Spleen (tissue), 11 donors: ENCODE measurements at regions not wholly inside any gene's neighbourhood (a gene's known extent, or its start where the extent isn't known, plus 50 kb on each side); places are given as distances from the start of the nearest gene placed in this dataset.

Source experiments
- DNase-seq: peaks from one replicate; pipeline ENCODE4 v3.0.0-alpha.2; 2020
- H3K27ac ChIP-seq, 8 donors: fragments of 200-600 bp; sonication (generic) in 7 of 8; 1 replicate in 4 of 8; 2 replicates in 4 of 8; pipeline versions ENCODE4 v1.5.0 to v1.8.0; 2016 to 2021; ENCODE audit warnings: inconsistent platforms in 4 of 8, mild to moderate bottlenecking in 4 of 8, moderate library complexity in 1 of 8
- H3K27me3 ChIP-seq, 7 donors: fragments of 200-600 bp; sonication (generic) in 6 of 7; replicated peaks in 1 of 7; 1 replicate in 4 of 7; 2 replicates in 3 of 7; pipeline versions ENCODE4 v1.5.0 to v1.8.0; 2016 to 2021; ENCODE audit warnings: inconsistent platforms in 3 of 7, mild to moderate bottlenecking in 1 of 7
- H3K36me3 ChIP-seq, 6 donors: fragments of 200-600 bp; sonication (generic) in 5 of 6; 1 replicate in 4 of 6; 2 replicates in 2 of 6; pipeline versions ENCODE4 v1.5.0 to v1.8.0; 2016 to 2021; ENCODE audit warnings: inconsistent platforms in 2 of 6
- H3K4me1 ChIP-seq, 6 donors: fragments of 200-600 bp; sonication (generic) in 5 of 6; 1 replicate in 3 of 6; 2 replicates in 3 of 6; pipeline versions ENCODE4 v1.5.0 to v1.8.0; 2016 to 2021; ENCODE audit warnings: inconsistent platforms in 3 of 6
- H3K4me3 ChIP-seq, 8 donors: fragments of 200-600 bp; sonication (generic) in 7 of 8; 1 replicate in 4 of 8; 2 replicates in 4 of 8; pipeline versions ENCODE4 v1.5.0 to v1.8.0; 2016 to 2021; ENCODE audit warnings: inconsistent platforms in 4 of 8, mild to moderate bottlenecking in 4 of 8, moderate library complexity in 2 of 8
- H3K9me3 ChIP-seq, 8 donors: fragments of 200-600 bp; sonication (generic) in 7 of 8; 1 replicate in 4 of 8; 2 replicates in 4 of 8; pipeline versions ENCODE4 v1.5.0 to v1.8.0; 2016 to 2021; ENCODE audit warnings: inconsistent platforms in 4 of 8
- POLR2A ChIP-seq, 3 donors: fragments of 450-650 bp; IDR thresholded peaks; one replicate each; pipeline ENCODE4 v1.5.1; 2017; ENCODE audit warnings: antibody characterized with exemption in 3 of 3, mild to moderate bottlenecking in 1 of 3
- POLR2AphosphoS5 ChIP-seq, 3 donors: sonication (generic); formaldehyde crosslinking; IDR thresholded peaks; one replicate each; pipeline ENCODE4 v1.5.1; 2017; ENCODE audit warnings: antibody characterized with exemption in 3 of 3
- WGBS, 5 donors: extraction: QIAGEN DNeasy Blood & Tissue Kit in 3 of 5; methylation state at CpG; one replicate each; pipeline versions ENCODE4 v1.1.5 to v1.1.7; 2013 to 2018; 5-methylcytosine and 5-hydroxymethylcytosine counted together
- intact Hi-C: fragments of 100-400 bp; cut with DNase I; formaldehyde crosslinking; loops from one replicate; pipeline ENCODE4 v1.15.0; 2023; ENCODE audit warnings: low total_unique reads
- TF ChIP-seq, protein P1 (sequence below), 11 experiments: fragments of 200-600 bp in 7 of 11; fragments of 450-650 bp in 4 of 11; sonication (generic) in 4 of 11; IDR thresholded peaks in 8 of 11; conservative IDR thresholded peaks in 3 of 11; 1 replicate in 7 of 11; 2 replicates in 4 of 11; pipeline versions ENCODE4 v1.4.0 to v1.8.0; 2016 to 2021; ENCODE audit warnings: antibody characterized with exemption in 11 of 11, inconsistent platforms in 4 of 11, mild to moderate bottlenecking in 1 of 11
- donor health status: healthy with polysubstance abuse.
- donor health status: DM: no; HTN: no; CAD: no; lungs with moderate emphysema.
- donor health status: DM: no; HTN: no; CAD: no.
- donor health status: Bipolar disorder and iron deficiency.
- donor health status: healthy.
- donor health status: DM: no; HTN: no; CAD: no.
- donor health status: DM: yes; HTN: yes; CAD: no.

DNA sequence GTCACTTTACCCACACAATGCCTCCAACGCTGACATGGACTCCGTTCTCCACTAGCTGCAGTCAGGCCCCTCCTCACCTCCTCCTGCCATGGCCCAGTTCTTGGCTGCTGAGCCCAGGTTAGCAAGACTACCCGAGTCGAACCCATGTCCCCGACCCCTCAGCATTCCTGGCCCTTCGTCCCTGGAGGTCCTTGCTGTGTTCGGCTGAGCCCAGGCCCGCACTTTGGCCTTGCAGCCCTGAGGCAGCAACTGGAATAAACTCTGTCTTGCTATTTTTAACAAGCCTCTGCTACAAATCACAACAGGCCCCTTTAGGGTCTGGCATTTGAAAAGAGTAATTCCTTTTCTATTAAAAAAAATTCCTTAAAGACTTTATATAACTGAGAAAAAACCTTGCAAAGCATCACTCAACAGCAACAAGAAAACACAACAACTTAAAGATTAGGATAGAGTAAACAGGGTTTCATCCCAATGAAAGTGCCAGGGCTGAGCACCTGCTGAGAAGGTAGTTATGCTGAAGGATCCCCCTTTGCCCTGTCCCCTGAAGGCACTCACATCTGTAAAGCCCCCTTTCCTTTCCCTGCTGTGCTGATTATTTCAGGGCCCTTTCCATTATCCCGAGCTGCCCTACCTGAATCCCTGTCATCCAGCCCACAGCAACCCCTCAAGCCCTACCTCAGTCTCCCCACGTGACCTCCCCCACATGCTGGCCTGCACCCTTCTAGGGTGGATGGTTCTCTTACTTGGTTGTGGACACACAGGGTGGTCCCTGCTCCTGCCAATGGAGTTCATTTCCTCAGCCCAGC is 120.0 kb upstream of the SNTG2 start:
- H3K36me3 ChIP-seq, result no peaks in the 10 kb centered on the region
- TF ChIP-seq, protein P1, sequence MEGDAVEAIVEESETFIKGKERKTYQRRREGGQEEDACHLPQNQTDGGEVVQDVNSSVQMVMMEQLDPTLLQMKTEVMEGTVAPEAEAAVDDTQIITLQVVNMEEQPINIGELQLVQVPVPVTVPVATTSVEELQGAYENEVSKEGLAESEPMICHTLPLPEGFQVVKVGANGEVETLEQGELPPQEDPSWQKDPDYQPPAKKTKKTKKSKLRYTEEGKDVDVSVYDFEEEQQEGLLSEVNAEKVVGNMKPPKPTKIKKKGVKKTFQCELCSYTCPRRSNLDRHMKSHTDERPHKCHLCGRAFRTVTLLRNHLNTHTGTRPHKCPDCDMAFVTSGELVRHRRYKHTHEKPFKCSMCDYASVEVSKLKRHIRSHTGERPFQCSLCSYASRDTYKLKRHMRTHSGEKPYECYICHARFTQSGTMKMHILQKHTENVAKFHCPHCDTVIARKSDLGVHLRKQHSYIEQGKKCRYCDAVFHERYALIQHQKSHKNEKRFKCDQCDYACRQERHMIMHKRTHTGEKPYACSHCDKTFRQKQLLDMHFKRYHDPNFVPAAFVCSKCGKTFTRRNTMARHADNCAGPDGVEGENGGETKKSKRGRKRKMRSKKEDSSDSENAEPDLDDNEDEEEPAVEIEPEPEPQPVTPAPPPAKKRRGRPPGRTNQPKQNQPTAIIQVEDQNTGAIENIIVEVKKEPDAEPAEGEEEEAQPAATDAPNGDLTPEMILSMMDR (IDR thresholded peaks at IDR 0.05 in 8 of 11, conservative IDR thresholded peaks at IDR 0.05 in 3 of 11), result no peak
- no peak overlapping the region for H3K4me3 ChIP-seq
- no peaks in the 10 kb centered on the region for H3K9me3 ChIP-seq
- H3K27ac ChIP-seq, result no peak overlapping the region
- H3K4me1 ChIP-seq, result no peaks in the 10 kb centered on the region
- intact Hi-C loops, result no loop called here
- WGBS, 5 donors, result 80 to 84% (median 81%) methylated on average over 10 of the region's 10 CpGs
- no peak for DNase-seq
- H3K27me3 ChIP-seq, result peaks cover 0 to 54% (median 3%) of the 10 kb centered on the region in 7 donors

DNA sequence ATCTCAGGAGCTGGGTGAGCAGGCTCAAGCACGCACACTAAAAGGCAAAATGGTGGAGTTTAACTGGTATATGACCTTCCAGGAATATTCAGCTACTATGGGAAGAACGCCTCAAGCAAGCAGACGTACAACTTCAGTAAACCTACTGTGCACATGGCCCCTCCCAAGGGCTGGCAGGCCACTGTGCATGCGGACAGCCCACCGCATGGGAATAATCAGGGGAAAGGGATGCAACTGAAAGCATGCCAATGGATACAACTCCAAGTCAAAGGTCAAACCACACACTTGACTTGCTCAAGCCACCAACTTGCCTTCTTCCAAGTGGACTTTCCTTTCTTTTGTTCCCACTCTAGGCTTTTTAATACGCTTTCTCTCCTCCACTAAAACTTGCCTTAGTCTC is 121.6 kb upstream of the SNTG2 start:
- Histone ChIP-seq H3K36me3 (no peaks in the 10 kb centered on the region), H3K27ac (no peak overlapping the region), H3K4me1 (no peaks in the 10 kb centered on the region), H3K9me3 (no peaks in the 10 kb centered on the region), H3K27me3 (peaks cover 0 to 40% (median 0%) of the 10 kb centered on the region in 7 donors), H3K4me3 (no peak overlapping the region)
- intact Hi-C loops, result no loop called here
- TF ChIP-seq, protein P1 (IDR thresholded peaks at IDR 0.05 in 8 of 11, conservative IDR thresholded peaks at IDR 0.05 in 3 of 11), result no peak
- TF ChIP-seq POLR2A (IDR thresholded peaks at IDR 0.05) (no peak), POLR2AphosphoS5 (IDR thresholded peaks at IDR 0.05) (no peak)
- WGBS, 5 donors, result 64 to 92% (median 85%) methylated on average over 6 of the region's 6 CpGs
- DNase-seq, result no peak

DNA sequence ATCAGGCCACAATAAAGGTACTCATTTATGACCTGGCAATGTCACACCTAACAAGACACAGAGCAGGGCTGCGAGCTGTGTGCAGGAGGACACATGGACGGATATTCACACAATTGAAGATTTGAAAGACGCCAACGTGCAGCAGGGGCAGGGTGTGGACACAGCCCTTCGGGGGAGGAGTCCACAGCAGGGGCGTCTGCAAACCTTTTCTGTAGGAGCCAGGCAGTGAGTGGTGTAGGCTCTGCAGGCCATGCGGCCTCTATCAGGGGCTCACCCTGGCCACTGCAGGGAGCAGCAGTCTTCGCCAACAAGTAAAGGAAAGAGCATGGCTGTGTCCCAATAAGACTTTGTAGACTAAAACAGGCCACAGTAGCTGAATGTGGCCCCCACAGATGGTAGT is 125.7 kb upstream of the SNTG2 start:
- no peak for DNase-seq
- H3K4me1 ChIP-seq, result no peaks in the 10 kb centered on the region
- intact Hi-C loops, result no loop called here
- TF ChIP-seq, protein P1 (IDR thresholded peaks at IDR 0.05 in 8 of 11, conservative IDR thresholded peaks at IDR 0.05 in 3 of 11), result no peak
- TF ChIP-seq POLR2AphosphoS5 (IDR thresholded peaks at IDR 0.05) (no peak), POLR2A (IDR thresholded peaks at IDR 0.05) (no peak)
- H3K27ac ChIP-seq, result no peak overlapping the region
- 75 to 85% (median 78%) methylated on average over 8 of the region's 8 CpGs for WGBS, 5 donors
- peaks cover 0 to 22% (median 0%) of the 10 kb centered on the region in 7 donors for H3K27me3 ChIP-seq
- no peaks in the 10 kb centered on the region for H3K36me3 ChIP-seq
- H3K4me3 ChIP-seq, result no peak overlapping the region
- no peaks in the 10 kb centered on the region for H3K9me3 ChIP-seq

DNA sequence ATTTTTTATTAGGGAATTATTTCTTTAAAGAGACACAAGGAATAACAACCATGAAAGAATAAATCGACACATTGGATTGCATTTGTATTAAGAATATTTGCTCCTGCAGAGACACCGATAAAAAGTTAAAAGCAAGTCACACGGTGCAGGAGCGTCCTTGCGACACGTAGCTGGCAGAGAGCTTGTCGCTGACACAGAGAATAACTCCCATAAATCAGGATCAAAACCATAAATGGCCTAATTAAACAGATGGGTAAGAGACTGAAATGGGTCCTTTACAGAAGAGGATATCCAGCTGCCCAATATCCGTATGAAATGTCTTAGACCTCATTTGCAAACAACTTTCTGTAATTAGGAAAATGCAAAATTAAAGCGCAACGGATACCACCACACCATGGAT is 126.1 kb upstream of the SNTG2 start:
- no peak for DNase-seq
- Histone ChIP-seq H3K27ac (no peak overlapping the region), H3K36me3 (no peaks in the 10 kb centered on the region), H3K4me1 (no peaks in the 10 kb centered on the region), H3K27me3 (peaks cover 0 to 18% (median 0%) of the 10 kb centered on the region in 7 donors), H3K9me3 (no peaks in the 10 kb centered on the region), H3K4me3 (no peak overlapping the region)
- intact Hi-C loops, result no loop called here
- 80 to 87% (median 83%) methylated on average over 10 of the region's 10 CpGs for WGBS, 5 donors
- TF ChIP-seq POLR2AphosphoS5 (IDR thresholded peaks at IDR 0.05) (no peak), POLR2A (IDR thresholded peaks at IDR 0.05) (no peak)
- TF ChIP-seq, protein P1 (IDR thresholded peaks at IDR 0.05 in 8 of 11, conservative IDR thresholded peaks at IDR 0.05 in 3 of 11), result no peak
